CD4-positive, CD25-positive, alpha-beta regulatory T cell (primary cell): ENCODE measurements at regions not wholly inside any gene's neighbourhood (a gene's known extent, or its start where the extent isn't known, plus 50 kb on each side); places are given as distances from the start of the nearest gene placed in this dataset.

ENCODE experiments used
- ATAC-seq, 2 donors: fragments of 150-1000 bp; cut with Tn5 transposase; one replicate each; pipeline ENCODE4 v1.10.0; 2021; ENCODE audit warnings: low read depth in 2 of 2, moderate number of reproducible peaks in 2 of 2, moderate library complexity in 1 of 2
- DNase-seq, 3 donors: peaks; one replicate each; pipeline versions ENCODE4 v3.0.0 to v3.0.0-alpha.2; 2012 to 2022; ENCODE audit warnings: mixed read lengths in 1 of 3
- H3K27ac ChIP-seq: one replicate; pipeline ENCODE4 v1.7.0; 2013; ENCODE audit warnings: mild to moderate bottlenecking, low read length; ENCODE audit not compliant: insufficient read depth, poor library complexity, severe bottlenecking
- H3K27me3 ChIP-seq: one replicate; pipeline ENCODE4 v1.7.0; 2013; ENCODE audit warnings: low read length; ENCODE audit not compliant: control insufficient read depth, insufficient read depth
- H3K36me3 ChIP-seq: one replicate; pipeline ENCODE4 v1.7.0; 2013; ENCODE audit warnings: mild to moderate bottlenecking, low read length, moderate library complexity; ENCODE audit not compliant: control insufficient read depth, insufficient read depth
- H3K4me1 ChIP-seq: 2 replicates; pipeline ENCODE4 v1.7.0; 2013; ENCODE audit warnings: mild to moderate bottlenecking, low read length; ENCODE audit not compliant: insufficient read depth, control insufficient read depth, poor library complexity, severe bottlenecking
- H3K4me3 ChIP-seq: one replicate; pipeline ENCODE4 v1.7.0; 2013; ENCODE audit warnings: low read depth, mild to moderate bottlenecking, low read length, moderate library complexity
- H3K9me3 ChIP-seq, 2 experiments: 1 replicate in 1 of 2; 2 replicates in 1 of 2; pipeline ENCODE4 v1.7.0; 2013; ENCODE audit warnings: low read length in 2 of 2, mild to moderate bottlenecking in 1 of 2, moderate library complexity in 1 of 2; ENCODE audit not compliant: control insufficient read depth in 2 of 2
- H3K27ac Mint-ChIP-seq, 3 donors: one replicate each; pipeline ENCODE4 v1.8.0; 2020 to 2022; ENCODE audit warnings: mild to moderate bottlenecking in 3 of 3, mixed read lengths in 3 of 3, moderate library complexity in 2 of 3
- H3K27me3 Mint-ChIP-seq: one replicate; pipeline ENCODE4 v1.8.0; 2022; ENCODE audit warnings: mild to moderate bottlenecking, mixed read lengths
- H3K36me3 Mint-ChIP-seq: one replicate; pipeline ENCODE4 v1.8.0; 2020; ENCODE audit warnings: mixed read lengths
- H3K4me1 Mint-ChIP-seq, 4 donors: one replicate each; pipeline ENCODE4 v1.8.0; 2020 to 2022; ENCODE audit warnings: mixed read lengths in 4 of 4, mild to moderate bottlenecking in 1 of 4
- H3K4me3 Mint-ChIP-seq, 4 donors: one replicate each; pipeline ENCODE4 v1.8.0; 2020 to 2022; ENCODE audit warnings: mild to moderate bottlenecking in 4 of 4, mixed read lengths in 4 of 4, moderate library complexity in 3 of 4
- H3K9me3 Mint-ChIP-seq, 7 donors: one replicate each; pipeline ENCODE4 v1.8.0; 2020 to 2022; ENCODE audit warnings: mixed read lengths in 7 of 7, mild to moderate bottlenecking in 3 of 7, moderate library complexity in 2 of 7

- no peaks in the 10 kb centered on the region for H3K36me3 ChIP-seq
- H3K36me3 Mint-ChIP-seq: no peaks in the 10 kb centered on the region
- no peaks in the 10 kb centered on the region for H3K27me3 ChIP-seq
- no peaks in the 10 kb centered on the region for H3K4me1 Mint-ChIP-seq
- peaks cover 0 to 1% (median 0%) of the 10 kb centered on the region in 7 donors for H3K9me3 Mint-ChIP-seq
- H3K27ac ChIP-seq: no peak overlapping the region
- H3K9me3 ChIP-seq: no peaks in the 10 kb centered on the region
- DNase-seq (no peak), ATAC-seq (no peak)
- H3K27me3 Mint-ChIP-seq: peaks cover 6% of the 10 kb centered on the region
- no peak overlapping the region for H3K4me3 Mint-ChIP-seq
- H3K4me3 ChIP-seq: no peak overlapping the region
- no peak overlapping the region for H3K27ac Mint-ChIP-seq
- no peaks in the 10 kb centered on the region for H3K4me1 ChIP-seq
Observed at GRCh38 chr2:121099329-121100290, 185.4 kb downstream of the TFCP2L1 start.

DNA sequence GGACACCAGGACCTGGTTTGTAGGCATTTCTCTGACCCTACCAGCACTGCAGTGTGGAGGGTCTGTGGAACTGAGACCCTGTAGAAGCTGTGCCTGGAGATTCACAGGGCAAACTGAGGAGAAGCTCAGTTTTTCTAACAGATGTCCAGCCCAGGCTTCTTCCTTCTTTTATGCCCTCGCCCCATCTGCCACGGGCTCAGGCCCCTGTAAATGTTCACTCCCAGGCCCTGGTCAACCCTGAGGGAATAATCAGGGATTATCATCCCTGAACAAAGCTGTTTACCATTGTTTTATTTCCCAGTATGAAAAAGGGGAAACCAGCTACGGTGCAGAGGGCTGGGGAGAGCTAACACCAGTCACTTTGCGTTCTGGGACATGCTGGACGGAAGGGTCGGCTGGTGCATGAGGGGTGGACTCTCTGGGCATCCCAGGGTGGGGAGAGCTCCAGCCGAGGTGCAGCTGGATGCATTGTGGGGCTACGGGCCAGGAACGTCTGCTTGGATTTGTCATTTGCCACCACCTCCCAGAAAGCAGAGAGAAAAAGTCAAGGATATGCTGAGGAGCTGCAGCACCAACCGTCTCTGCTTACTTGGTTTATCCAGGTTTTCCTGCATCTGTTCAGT lies 183.8 kb downstream of the TFCP2L1 start:
- H3K27me3 Mint-ChIP-seq: peaks cover 6% of the 10 kb centered on the region
- no peak for ATAC-seq
- no peak for DNase-seq
- H3K27me3 ChIP-seq: no peaks in the 10 kb centered on the region
- H3K9me3 ChIP-seq: no peaks in the 10 kb centered on the region
- no peak overlapping the region for H3K27ac ChIP-seq
- H3K27ac Mint-ChIP-seq: no peak overlapping the region
- H3K4me3 Mint-ChIP-seq: no peak overlapping the region
- H3K36me3 ChIP-seq: no peaks in the 10 kb centered on the region
- no peak overlapping the region for H3K4me3 ChIP-seq
- peaks cover 0 to 1% (median 0%) of the 10 kb centered on the region in 7 donors for H3K9me3 Mint-ChIP-seq
- H3K4me1 ChIP-seq: no peaks in the 10 kb centered on the region
- no peaks in the 10 kb centered on the region for H3K36me3 Mint-ChIP-seq
- H3K4me1 Mint-ChIP-seq: no peaks in the 10 kb centered on the region

DNA sequence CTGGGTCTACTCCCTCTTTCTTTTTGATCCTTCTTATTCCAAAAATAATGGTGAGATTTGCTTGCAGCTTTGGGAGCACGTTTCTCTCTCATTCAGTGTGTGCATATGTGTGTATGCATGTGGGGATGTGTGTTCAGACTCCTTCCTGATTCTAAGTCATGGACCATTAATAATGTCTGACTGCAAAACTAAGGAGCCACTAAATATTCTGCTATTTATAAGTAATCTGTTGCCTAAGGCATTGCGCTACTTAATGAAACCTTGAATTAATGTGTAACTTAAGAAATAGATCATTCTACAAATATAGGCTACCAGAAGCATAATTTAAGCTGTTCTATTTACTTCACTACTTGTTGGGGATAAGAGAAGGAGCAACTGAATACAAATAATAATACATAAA lies 182.1 kb downstream of the TFCP2L1 start:
- H3K36me3 Mint-ChIP-seq: no peaks in the 10 kb centered on the region
- Histone ChIP-seq H3K4me1 (no peaks in the 10 kb centered on the region), H3K9me3 (no peaks in the 10 kb centered on the region), H3K4me3 (no peak overlapping the region), H3K27ac (no peak overlapping the region), H3K36me3 (no peaks in the 10 kb centered on the region), H3K27me3 (no peaks in the 10 kb centered on the region)
- no peak overlapping the region for H3K27ac Mint-ChIP-seq
- H3K4me3 Mint-ChIP-seq: no peak overlapping the region
- no peaks in the 10 kb centered on the region for H3K9me3 Mint-ChIP-seq
- no peaks in the 10 kb centered on the region for H3K4me1 Mint-ChIP-seq
- ATAC-seq (no peak), DNase-seq (no peak)
- H3K27me3 Mint-ChIP-seq: peaks cover 6% of the 10 kb centered on the region

GRCh38 chr2:121103960-121104359 lies 181.0 kb downstream of the TFCP2L1 start:
- no peaks in the 10 kb centered on the region for H3K9me3 ChIP-seq
- no peaks in the 10 kb centered on the region for H3K4me1 ChIP-seq
- Mint-ChIP-seq H3K4me3 (no peak overlapping the region), H3K9me3 (no peaks in the 10 kb centered on the region), H3K4me1 (no peaks in the 10 kb centered on the region), H3K36me3 (no peaks in the 10 kb centered on the region), H3K27me3 (peaks cover 6% of the 10 kb centered on the region), H3K27ac (no peak overlapping the region)
- no peaks in the 10 kb centered on the region for H3K27me3 ChIP-seq
- DNase-seq (no peak), ATAC-seq (no peak)
- H3K4me3 ChIP-seq: no peak overlapping the region
- no peaks in the 10 kb centered on the region for H3K36me3 ChIP-seq
- H3K27ac ChIP-seq: no peak overlapping the region

DNA sequence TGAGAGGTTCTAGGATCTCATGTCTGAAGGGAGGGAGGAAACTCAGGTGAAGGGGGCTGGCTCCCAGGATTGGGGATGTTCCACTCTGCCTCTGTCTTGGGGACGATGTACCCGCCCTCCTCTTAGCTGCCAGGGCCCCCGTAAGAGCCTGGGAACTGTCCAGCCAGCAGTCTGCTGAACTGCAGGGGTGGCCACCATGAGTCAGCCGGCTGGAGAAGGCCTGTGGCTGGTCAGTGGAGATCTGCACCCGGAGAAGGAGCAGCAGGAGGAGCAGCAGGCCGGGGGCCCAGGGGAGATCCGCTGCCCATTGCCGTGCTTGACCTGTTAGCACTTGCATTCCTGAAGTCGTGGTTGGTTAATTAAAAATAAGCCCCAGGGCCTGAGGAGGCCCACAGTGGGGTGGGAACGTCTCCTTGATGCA lies 180.3 kb downstream of the TFCP2L1 start:
- Histone ChIP-seq H3K4me3 (no peak overlapping the region), H3K9me3 (no peaks in the 10 kb centered on the region), H3K4me1 (no peaks in the 10 kb centered on the region), H3K36me3 (no peaks in the 10 kb centered on the region), H3K27me3 (no peaks in the 10 kb centered on the region), H3K27ac (no peak overlapping the region)
- H3K4me3 Mint-ChIP-seq: no peak overlapping the region
- H3K4me1 Mint-ChIP-seq: no peaks in the 10 kb centered on the region
- H3K36me3 Mint-ChIP-seq: no peaks in the 10 kb centered on the region
- ATAC-seq (no peak), DNase-seq (no peak)
- peaks cover 0 to 3% (median 0%) of the 10 kb centered on the region in 7 donors for H3K9me3 Mint-ChIP-seq
- no peak overlapping the region for H3K27ac Mint-ChIP-seq
- peaks cover 6% of the 10 kb centered on the region for H3K27me3 Mint-ChIP-seq

- no peak overlapping the region for H3K27ac ChIP-seq
- no peaks in the 10 kb centered on the region for H3K4me1 Mint-ChIP-seq
- H3K4me3 Mint-ChIP-seq: no peak overlapping the region
- no peak overlapping the region for H3K27ac Mint-ChIP-seq
- H3K9me3 ChIP-seq: no peaks in the 10 kb centered on the region
- DNase-seq (no peak), ATAC-seq (no peak)
- H3K4me1 ChIP-seq: no peaks in the 10 kb centered on the region
- no peaks in the 10 kb centered on the region for H3K36me3 Mint-ChIP-seq
- no peak overlapping the region for H3K4me3 ChIP-seq
- no peaks in the 10 kb centered on the region for H3K27me3 Mint-ChIP-seq
- H3K9me3 Mint-ChIP-seq: peaks cover 0 to 10% (median 5%) of the 10 kb centered on the region in 7 donors
- H3K27me3 ChIP-seq: no peaks in the 10 kb centered on the region
- no peaks in the 10 kb centered on the region for H3K36me3 ChIP-seq
Observed at GRCh38 chr2:121110924-121111323, 174.1 kb downstream of the TFCP2L1 start.

- Histone ChIP-seq H3K27ac (no peak overlapping the region), H3K27me3 (no peaks in the 10 kb centered on the region), H3K4me3 (no peak overlapping the region), H3K9me3 (no peaks in the 10 kb centered on the region), H3K36me3 (no peaks in the 10 kb centered on the region), H3K4me1 (no peaks in the 10 kb centered on the region)
- no peaks in the 10 kb centered on the region for H3K4me1 Mint-ChIP-seq
- DNase-seq (no peak), ATAC-seq (no peak)
- H3K36me3 Mint-ChIP-seq: no peaks in the 10 kb centered on the region
- H3K4me3 Mint-ChIP-seq: no peak overlapping the region
- H3K27me3 Mint-ChIP-seq: no peaks in the 10 kb centered on the region
- H3K27ac Mint-ChIP-seq: no peak overlapping the region
- no peaks in the 10 kb centered on the region for H3K9me3 Mint-ChIP-seq
Observed at GRCh38 chr2:121118951-121119350, 166.1 kb downstream of the TFCP2L1 start.
